DMS153 (cell line): ENCODE measurements at regions not wholly inside any gene's neighbourhood (a gene's known extent, or its start where the extent isn't known, plus 50 kb on each side); places are given as distances from the start of the nearest gene placed in this dataset.

ENCODE experiments used
- DNase-seq: peaks from one replicate; lab custom pipeline; 2025; lab: John Stamatoyannopoulos, UW

DNA sequence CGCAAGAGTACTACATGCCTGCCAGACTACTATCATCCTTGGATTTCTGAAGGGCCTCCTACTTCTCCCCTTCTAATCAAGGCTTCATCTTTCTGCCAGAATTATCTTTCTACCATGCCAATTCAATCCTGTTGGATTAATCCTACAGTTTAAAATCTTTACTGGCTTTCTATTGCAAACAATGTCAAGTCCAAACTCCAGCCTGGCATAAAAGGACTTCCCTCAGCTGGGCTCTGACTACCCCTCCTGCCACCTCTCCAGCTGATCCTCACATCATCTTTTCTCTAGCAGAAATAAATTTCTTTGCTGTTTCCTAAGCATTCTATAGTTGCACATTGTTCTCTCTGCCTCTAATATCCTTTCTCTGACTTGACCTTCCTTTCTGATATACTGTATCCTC lies 119.7 kb upstream of the RAD23B start:
- no peak for DNase-seq

DNA sequence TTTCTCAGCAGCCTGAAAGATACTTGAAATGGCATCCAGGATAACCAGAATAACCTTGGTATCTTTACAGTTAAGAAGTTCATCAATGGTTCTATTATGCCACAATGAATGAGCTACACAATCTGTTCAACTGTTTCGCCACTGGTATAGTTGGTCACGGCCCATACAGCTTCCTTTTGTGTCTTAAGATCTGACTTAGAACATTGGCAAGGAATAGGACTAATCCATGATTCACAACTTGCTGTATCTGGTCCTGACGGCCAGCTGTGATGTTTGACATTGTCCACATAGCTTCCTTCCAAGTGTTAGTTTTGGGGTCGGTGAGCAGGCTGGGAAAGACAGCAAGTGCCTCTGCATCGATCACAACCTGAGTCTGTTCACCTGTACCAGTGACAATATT lies 113.3 kb upstream of the RAD23B start:
- no peak for DNase-seq

DNA sequence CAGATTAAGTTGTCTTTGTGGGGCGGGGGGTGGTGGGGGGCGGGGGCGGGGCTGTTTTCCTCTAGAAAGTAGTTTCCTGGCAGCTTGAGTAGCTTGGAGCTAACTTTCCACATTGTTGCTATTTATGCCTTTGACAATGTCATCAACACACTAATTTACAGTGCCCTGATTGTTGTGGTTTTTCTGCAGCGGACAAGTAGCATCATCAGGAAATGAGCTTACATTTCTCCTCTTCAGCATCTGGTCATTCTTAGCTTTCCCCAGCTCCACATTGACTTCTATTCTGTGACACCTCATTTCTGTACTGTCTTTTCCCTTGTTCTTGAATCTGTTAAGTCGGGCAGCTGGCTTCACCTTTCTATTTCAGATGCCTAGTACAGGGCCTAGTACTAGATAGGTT lies 112.3 kb upstream of the RAD23B start:
- DNase-seq: no peak

DNA sequence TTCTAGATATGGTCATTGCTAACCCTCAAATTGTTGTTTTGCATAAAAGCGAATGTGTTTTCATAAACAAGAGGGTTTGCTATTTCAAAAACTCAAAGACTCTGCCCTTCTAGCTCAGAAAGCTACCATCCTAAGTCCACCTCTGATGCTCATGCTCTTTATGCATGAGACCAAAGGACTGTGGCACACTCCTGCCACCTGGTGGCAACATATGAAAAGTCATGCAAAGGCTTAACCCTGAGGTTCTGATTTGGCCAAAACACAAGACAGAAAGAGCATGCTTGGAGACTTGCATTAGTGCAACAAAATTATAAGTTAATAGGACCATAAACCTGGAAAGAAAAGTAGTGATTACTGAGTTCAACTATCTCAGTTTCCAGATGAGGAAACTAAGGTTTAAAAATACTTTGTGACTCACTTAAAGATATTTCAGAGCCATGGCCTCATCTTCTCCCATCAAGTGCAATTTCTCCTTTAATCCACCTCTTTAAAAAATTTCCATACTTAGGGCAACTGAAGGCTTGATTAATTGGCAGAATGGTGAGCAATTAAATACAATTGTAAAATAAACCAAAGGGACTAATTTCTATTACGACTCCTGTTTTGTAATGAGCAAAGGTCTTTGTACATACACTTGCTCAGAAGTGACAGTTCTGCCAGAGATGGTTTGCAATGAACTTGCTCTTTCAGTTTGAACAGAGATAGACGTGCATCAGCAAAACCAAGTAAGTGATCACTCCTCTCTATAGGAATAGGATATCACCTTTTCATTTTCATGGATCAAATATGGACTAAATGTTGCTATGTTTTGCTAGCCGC lies 110.7 kb upstream of the RAD23B start:
- peak; percentile 73 for DNase-seq

DNA sequence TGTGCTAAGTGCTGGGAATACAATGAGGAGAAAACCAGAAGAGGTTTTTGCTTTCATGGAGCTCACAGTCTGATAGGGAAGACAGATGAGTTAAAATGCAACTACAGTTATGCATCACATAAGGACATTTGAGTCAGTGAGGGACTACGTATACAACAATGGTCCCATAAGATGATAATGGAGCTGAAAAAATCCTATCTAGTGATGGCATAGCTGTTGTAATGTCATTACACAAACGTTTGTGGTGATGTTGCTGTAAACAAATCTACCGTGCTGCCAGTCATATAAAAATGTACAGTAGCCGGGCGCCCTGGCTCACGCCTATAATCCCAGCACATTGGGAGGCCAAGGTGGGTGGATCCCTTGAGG lies 110.1 kb upstream of the RAD23B start:
- DNase-seq: no peak

DNA sequence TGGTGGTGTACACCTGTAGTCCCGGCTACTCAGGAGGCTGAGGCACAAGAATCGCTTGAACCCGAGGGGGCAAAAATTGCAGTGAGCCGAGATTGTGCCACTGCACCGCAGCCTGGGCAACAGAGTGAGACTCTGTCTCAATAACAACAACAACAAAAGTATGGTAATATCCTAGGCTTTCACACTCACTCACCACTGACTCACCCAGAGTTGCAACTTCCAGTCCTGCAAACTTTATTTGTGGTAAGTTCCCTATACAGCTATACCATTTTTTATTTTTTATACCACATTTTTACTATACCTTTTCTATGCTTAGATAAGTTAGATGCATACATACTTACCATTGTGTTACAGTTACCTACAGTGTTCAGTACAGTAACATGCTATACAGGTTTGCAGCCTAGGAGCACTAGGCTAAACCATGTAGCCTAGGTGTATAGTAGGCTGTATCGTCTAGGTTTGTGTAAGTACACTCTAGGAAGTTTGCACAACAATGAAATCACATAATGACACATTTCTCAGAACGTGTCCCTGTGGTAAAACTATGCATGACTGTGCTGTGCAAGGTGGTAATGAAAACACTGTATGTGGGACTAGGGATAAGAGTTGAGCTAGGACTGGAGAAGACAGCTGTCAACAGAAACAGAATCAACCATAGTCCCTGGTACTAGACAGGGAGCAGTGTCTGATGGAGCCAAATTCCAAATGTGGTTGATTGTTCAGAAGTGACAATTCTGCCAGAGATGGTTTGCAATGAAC lies 109.5 kb upstream of the RAD23B start:
- DNase-seq: no peak

DNA sequence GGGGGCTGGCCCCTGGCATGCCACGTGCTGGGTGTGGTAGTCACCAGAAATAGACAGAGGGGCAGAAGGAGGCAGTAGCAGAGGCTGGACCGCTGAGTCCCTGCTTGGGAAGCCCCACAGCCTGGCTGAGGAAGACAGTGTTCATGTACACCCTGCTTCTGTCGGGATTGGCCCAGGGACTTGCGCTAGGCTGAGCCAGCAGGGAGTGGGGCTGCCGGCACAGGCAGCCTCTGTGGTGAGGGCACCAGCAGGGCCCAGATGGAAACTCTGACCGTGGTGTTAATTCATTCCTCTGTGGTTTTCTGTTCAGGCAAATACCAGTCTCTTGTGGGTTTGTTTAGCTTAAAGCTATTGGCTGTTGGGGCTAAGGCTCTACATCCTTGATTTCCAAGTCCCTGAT lies 108.6 kb upstream of the RAD23B start:
- DNase-seq: no peak

DNA sequence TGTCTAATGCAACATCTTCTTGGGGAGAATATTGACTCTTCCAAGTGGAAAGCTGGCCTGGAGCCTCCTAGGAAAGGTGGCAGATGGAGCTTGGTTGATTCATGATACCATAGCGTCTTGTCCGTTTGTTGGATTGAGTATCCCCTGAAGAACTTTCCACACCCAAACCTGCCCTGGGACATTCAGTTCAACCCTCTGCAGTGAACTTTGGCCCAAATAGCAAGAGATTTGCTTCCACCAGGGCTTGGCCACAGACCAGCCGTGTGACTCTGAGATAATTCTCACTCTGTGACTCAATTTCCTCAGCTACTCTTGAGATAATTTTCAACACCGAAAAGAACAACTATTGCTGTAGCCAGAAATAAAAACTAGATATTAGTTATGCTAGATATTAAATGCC lies 108.0 kb upstream of the RAD23B start:
- no peak for DNase-seq

DNA sequence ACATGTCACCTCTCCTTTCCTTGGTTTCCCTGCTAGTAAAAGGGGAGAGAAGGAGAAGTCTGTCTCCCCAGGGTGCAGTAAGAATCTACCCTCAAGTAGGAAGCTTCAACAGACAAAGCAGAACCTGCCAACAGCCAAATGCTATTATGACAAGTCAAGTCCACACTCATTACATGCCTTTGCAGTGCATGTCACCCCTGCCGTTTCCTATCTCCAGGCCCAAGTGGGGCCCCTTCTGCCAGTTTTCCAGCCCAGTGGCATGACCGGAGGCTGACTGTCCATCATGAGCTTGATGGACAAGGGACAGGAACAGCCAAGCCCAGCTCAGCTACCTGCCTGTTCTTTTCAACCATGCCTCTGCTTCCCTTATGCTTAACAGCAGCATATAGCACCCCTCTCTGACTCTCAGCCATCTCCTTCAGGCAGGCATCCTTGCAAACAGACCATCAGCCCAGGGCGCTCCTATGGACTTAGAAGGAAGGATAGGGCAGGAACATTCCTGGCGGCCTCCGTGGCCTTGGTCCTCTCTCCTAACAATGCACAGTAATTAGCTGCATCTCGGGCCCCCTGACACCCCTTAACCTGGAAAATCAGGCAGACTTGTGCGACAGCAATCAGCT lies 107.2 kb upstream of the RAD23B start:
- DNase-seq: no peak

DNA sequence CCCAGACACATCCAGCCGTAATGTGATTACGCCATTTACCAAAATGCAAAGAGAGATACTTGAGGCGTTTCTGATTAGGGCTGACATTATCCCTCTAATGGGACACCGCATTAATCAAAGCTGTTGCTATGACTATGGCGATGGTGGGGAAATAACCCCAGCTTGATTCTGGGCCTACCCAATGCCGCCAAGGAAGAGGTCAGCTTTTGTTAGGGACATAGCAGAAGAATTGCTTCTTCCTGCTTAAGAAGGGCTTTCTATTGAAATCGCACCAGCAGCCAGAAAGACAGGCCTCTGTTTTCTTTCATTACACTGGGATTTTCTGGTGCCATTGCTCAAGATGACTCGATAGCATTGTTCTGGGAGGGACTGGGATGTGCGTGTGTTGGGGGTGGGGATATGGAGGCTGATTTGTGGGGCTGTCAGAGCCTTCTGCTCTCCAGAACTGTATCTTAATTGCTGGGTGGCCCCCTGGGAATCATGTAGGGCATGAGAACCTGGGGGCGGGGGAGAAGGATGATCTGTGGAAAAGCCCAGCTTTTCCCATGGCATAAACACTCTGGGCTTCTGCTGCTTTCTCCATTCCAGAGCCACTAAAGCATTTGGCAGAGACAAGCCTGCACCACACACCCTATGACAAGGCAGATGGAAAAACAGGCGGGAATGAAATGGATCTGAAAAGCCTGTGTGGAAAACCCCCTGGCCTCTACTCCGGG lies 106.5 kb upstream of the RAD23B start:
- no peak for DNase-seq

DNA sequence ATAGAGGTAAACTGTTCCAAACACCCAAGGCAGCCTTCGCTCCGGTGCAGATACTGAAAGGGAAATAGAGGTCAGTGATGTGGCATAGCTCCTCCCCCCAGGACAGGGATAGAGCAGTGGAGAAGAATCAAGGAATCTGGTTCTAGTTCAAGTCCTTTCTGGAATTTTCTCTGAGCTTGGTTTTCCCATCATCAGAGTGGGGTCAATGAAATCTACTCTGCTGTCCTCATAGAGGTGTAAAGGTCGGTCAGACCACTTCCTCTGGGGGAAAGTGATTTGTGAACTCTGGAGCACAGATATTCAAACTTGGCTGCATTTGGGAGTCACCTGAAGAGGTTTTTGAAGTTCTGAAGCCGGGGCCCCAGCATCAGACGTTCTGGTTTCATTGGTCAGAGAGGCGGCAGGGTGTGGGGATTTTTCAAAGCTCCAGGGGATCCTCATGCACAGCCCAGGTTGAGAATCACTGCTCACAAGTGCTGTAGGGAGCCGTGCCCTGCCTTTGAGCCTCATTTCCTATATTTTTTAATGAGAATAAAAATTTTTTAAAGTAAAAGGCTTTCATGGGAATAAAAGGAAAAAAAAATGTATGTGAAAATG lies 105.7 kb upstream of the RAD23B start:
- no peak for DNase-seq

DNA sequence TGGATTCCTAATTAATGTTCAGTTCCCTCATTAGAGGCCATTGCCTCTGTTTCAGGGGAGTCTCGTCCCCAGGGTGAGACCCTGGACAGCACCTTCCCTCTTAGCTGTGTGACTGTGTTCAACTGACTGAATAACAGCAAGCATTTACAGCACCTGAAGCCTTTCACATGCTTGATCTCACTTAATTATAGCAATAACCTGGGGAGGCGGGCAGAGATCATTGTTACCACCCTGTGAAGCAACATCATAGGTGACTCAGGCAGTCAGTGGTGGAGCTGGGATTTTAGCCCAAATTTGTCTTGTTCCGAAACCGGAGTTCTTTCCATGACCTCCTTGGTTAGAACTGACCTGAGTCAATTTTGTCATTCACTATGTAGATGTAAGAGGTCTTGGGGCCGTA lies 105.2 kb upstream of the RAD23B start:
- no peak for DNase-seq

DNA sequence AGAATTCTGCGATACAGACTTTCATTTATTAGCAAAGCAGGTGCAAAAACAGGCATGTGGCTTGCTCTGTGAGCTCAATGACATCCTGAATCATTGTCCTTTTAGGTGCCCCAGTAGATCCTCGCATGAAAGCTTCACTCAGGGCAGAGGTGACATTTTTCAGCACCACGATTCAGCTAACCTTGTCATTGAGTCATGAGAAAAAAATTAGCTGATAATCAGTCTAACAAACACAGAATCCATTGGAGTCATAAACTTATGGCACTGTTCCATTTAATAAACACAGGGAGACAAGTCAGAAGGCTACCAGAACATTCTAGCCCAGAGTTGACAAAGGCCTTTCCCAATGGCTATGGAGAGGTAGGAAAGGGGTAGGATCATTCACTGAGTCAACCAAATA lies 104.8 kb upstream of the RAD23B start:
- no peak for DNase-seq

DNA sequence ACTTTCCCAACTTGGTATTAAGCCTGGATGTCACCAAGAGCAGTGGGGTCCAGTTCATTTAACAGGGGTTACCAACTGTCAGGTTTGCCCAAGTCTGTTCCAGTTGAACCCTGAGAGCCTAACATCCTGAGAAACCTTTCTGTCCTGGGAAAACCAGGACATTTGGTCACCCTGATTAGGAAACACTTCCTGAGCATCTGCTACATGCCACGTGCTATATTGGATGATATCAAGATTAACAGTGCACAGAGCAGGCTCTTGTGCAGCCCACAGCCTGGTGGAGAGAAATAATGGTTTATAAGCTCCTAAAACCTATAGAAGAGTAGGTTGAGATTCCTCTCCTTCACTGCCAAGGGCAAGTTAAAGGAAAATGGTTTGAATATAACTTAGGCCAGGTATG lies 102.9 kb upstream of the RAD23B start:
- no peak for DNase-seq

DNA sequence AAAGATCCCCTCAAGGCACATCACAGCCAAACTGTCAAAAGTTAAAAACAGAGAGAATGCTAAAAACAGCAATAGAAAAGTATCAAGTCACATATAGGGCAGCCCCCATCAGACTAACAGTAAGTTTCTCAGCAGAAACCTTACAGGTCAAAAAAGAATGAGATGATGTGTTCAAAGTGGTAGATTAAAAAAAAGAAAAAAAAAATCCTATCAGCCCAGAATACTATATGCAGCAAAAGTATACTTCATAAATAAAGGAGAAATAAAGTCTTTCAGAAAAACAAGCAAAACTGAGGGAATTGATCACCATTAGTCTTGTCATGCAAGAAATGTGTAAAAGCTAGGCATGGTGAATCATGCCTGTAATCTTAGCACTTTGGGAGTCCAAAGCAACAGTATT lies 99.9 kb upstream of the RAD23B start:
- no peak for DNase-seq

DNA sequence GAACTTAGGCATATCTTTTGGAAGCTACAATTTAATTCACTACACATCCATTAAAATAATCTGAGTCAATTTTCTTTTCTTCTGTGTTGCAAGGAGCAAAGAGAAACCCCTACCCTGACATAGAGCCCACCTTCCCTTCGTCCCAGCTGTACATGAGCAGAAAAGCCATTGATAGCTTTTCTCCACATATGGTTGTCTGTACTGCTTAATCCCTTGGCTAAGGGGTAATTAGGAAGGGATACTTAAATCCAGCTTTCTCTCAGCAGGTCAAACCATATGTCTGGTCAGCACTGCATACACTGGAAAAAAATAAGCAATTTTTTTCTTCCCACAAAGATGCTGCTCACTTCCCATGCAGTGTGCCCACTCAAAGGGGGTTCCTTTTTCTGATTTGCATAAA lies 94.7 kb upstream of the RAD23B start:
- DNase-seq: no peak

DNA sequence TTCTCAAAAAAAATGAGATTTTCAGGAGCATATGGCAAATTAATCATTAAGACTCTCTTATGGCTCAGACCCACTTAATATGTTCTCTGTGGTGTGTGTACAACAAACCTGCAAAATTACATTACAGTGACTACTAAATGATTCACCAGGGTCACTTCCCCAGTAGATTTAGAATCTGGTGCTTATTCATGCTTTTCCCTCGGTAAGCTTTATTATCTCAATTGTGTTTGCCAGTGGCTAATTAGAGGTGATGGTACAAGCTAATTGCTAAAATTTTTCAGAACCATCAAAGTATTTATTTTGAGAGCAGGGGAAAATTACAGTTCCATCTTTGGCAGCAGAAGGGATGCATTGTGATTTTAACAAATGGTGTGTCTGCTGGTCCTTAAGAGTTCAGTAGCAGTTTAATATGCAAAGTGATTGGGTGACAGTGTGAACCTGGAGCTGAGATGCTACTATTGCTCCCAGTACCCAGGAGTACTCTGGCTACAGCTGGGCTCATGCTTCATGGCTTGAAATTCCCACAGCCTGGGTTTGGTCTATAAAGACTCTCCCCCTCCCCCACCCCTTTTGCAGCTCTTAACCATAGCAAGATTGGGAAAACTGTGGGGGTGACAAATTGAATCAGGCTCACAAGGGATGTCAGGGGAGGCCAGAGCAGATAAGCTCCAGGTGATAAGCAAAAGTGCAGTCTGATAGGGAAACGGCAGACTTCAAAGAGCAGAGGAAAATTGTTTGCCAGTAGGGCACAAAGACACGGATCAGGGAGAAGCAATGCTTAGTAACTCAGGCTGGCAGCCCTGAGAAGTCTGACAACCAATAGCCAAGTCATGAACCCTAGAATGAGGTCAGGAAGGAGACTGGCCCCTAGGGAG lies 92.8 kb upstream of the RAD23B start:
- DNase-seq: no peak

DNA sequence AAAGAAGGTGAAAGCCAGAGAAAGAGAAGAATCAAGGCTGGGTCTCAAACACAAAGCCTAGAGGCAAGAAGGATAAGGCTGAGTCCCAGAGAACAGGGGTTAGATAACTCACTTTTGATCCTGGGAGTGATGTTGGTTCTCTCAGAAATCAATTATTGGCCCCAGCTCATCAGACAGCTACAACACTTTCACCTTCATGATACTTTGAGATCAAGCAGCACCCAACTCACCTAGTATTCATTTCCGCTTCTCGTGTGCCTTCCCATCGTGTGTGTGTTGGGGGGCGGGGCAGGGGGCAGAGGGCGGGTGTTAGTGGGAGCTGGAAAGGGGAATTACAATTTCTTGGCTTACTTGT lies 92.2 kb upstream of the RAD23B start:
- DNase-seq: no peak

DNA sequence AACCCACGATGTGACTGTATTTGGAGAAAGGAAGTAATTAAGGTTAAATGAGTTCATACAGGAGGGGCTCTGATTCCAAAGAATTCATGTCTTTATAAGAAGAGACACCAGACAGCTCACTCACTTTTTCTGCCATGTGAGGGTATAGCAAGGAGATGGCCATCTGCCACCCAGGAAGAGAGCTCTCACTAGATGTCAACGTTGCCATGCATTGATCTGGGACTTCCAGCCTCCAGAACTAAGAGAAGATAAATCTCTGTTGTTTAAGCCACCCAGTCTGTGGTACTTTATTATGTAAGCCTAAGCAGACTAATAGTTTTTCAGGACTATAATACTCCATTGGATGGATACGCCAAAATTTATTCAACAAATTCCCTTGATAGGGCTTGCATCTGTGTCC lies 89.8 kb upstream of the RAD23B start:
- no peak for DNase-seq

DNA sequence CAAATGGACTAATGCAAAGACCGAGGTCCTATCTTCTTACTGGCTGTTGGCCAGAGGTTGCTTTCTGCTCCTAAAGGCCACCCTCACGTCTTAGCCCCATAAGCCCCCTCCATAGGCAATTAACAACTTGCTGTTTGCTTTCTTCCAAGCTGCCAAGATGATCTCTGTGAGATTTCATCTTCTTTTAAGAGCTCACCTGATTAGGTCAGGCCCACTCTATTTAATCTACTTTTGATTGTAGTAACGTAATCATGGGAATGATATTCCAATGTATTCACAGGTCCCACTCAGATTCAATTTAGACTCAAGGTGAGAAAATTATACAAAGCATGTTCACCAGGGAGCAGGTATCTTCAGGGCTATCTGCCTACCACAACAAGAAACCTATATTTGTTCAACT lies 84.4 kb upstream of the RAD23B start:
- DNase-seq: no peak

DNA sequence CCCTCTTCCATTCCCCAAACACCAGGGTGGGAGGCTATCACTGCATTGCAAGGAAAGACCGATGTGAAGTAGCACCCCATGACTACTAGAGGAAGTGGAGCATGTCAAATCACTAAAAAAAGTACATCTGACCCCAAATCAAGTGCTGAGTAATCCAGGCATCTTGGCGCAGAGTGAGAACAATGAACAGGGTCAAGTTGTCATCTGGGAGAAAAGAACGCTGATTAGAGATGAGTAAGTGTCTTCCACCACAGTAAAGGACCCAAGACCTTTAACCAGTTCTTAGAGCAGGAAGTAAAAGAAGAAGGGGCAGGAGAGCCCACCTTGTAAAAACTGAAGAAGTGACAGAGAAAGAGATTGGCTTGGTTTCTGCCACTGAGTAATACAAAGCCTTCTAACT lies 75.0 kb upstream of the RAD23B start:
- DNase-seq: no peak
